ENCODE measurements at regions not wholly inside any gene's neighbourhood (a gene's known extent, or its start where the extent isn't known, plus 50 kb on each side); places are given as distances from the start of the nearest gene placed in this dataset.

DNA sequence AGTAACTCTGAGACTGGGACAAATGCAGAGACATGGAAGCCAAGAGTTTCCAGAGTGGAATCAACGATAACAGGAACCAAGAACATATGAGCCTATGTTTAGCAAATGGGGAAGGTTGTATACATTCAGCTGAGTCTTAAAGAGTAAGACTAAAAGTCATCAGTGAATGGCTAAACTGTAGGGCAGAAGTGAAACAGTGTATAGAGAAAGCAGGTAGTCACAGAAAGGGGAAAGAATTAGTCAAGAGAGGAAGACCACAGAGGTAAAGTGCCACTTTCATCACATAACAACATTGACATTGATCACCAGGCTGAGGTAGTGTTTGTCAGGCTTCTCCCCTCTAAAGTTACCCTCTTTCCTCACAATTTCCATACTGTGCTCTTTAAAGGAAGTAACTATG is 306.5 kb upstream of the SPTLC3 start:
- H3K27me3 ChIP-seq (ENCODE audit: insufficient read depth, poor library complexity, severe bottlenecking): no peaks in the 10 kb centered on the region
- no peak for DNase-seq (ENCODE audit: low read depth in 1 of 2, low spot score in 1 of 2)
- no peak overlapping the region for H3K27ac ChIP-seq (replicated peaks)
- no peak overlapping the region for H3K4me3 ChIP-seq (replicated peaks; ENCODE audit: insufficient read depth, low read length)
- TF ChIP-seq GABPA (IDR thresholded peaks at IDR 0.05; ENCODE audit: low read depth) (no peak), CTCF (IDR thresholded peaks at IDR 0.05; ENCODE audit: insufficient read depth, low read length) (no peak), REST (IDR thresholded peaks at IDR 0.05; ENCODE audit: insufficient replicate concordance, low read depth) (no peak), POLR2AphosphoS5 (IDR thresholded peaks at IDR 0.05; ENCODE audit: low read depth) (no peak), SPI1 (IDR thresholded peaks at IDR 0.05; ENCODE audit: borderline replicate concordance, low read depth) (no peak)

GRCh38 chr20:12715371-12715770 is 293.4 kb upstream of the SPTLC3 start:
- H3K4me3 ChIP-seq (replicated peaks; ENCODE audit: insufficient read depth, low read length): no peak overlapping the region
- no peak for TF ChIP-seq CTCF (IDR thresholded peaks at IDR 0.05; ENCODE audit: insufficient read depth, low read length)
- no peak for TF ChIP-seq POLR2AphosphoS5 (IDR thresholded peaks at IDR 0.05; ENCODE audit: low read depth)
- TF ChIP-seq REST (IDR thresholded peaks at IDR 0.05; ENCODE audit: insufficient replicate concordance, low read depth): no peak
- TF ChIP-seq GABPA (IDR thresholded peaks at IDR 0.05; ENCODE audit: low read depth): no peak
- TF ChIP-seq SPI1 (IDR thresholded peaks at IDR 0.05; ENCODE audit: borderline replicate concordance, low read depth): no peak
- H3K27me3 ChIP-seq (ENCODE audit: insufficient read depth, poor library complexity, severe bottlenecking): no peaks in the 10 kb centered on the region
- no peak overlapping the region for H3K27ac ChIP-seq (replicated peaks)
- DNase-seq (ENCODE audit: low read depth in 1 of 2, low spot score in 1 of 2): no peak

DNA sequence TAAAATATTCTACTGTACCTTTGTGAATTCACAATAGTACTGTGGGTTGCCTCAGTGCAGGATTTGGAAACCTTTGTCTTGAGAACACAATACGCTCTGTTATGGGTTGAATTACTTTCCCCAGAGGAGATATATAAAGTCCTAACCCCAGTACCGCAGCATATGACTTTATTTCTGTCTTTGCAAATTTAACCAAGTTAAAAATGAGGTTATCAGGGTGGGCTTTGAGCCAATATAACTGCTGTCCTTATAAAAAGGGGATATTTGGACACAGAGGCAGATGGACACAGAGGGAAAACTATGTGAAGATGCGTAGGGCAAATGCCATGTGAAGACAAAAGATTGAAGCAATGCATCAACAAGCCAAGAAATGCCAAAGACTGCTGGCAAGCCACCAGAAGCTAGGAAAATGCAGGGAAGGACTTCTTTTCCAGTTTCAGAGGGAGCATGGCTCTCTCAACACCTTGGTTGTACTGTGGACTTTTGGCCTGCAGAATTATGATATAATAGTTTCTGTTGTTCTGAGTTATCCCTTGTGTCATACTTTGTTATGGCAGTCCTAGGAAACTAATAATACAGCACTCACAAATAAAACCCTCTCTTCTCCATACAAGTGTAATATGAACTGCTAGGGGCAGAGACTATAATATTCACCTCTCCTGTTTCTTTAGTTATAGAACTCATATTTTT is 292.6 kb upstream of the SPTLC3 start:
- no peak for DNase-seq (ENCODE audit: low read depth in 1 of 2, low spot score in 1 of 2)
- Histone ChIP-seq H3K27me3 (ENCODE audit: insufficient read depth, poor library complexity, severe bottlenecking) (no peaks in the 10 kb centered on the region), H3K4me3 (replicated peaks; ENCODE audit: insufficient read depth, low read length) (no peak overlapping the region), H3K27ac (replicated peaks) (no peak overlapping the region)
- TF ChIP-seq POLR2AphosphoS5 (IDR thresholded peaks at IDR 0.05; ENCODE audit: low read depth) (no peak), CTCF (IDR thresholded peaks at IDR 0.05; ENCODE audit: insufficient read depth, low read length) (no peak), GABPA (IDR thresholded peaks at IDR 0.05; ENCODE audit: low read depth) (no peak), REST (IDR thresholded peaks at IDR 0.05; ENCODE audit: insufficient replicate concordance, low read depth) (no peak), SPI1 (IDR thresholded peaks at IDR 0.05; ENCODE audit: borderline replicate concordance, low read depth) (no peak)

Measured in HL-60 (cell line).